ENCODE measurements at regions not wholly inside any gene's neighbourhood (a gene's known extent, or its start where the extent isn't known, plus 50 kb on each side); places are given as distances from the start of the nearest gene placed in this dataset.

GRCh38 chr6:164477790-164478189 lies 831.6 kb downstream of the C6orf118 start:
- Histone ChIP-seq H3K9ac (ENCODE audit: low read depth, low read length) (no peak overlapping the region), H3K4me1 (ENCODE audit: insufficient read depth, low read length) (peaks cover 9% of the 10 kb centered on the region; the same call in 1 of the 2 replicates), H3K36me3 (ENCODE audit: insufficient read depth, low read length) (no peaks in the 10 kb centered on the region), H3K9me3 (ENCODE audit: control insufficient read depth, insufficient read depth, low read length) (peaks cover 1% of the 10 kb centered on the region; the same call in 1 of the 2 replicates)

DNA sequence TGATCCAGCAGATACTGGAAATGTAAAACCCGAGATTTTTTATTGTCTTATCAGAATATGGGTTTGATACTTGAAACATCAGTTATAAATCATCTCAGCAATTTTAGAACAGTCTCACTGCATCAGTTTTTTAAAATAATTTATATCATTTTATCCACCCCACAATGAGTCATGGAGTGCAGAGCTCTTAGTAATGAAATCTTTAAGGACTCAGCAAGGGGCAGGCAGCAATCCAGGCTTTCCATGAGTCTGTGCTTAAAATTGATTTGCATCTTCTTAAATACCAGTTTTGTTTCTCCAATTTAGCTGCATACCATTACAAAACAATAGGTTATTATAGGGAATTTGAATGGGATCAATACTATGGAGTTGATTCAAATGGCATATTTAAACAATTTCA lies 832.3 kb downstream of the C6orf118 start:
- Histone ChIP-seq H3K9ac (ENCODE audit: low read depth, low read length) (no peak overlapping the region), H3K4me1 (ENCODE audit: insufficient read depth, low read length) (peaks cover 9% of the 10 kb centered on the region; the same call in 1 of the 2 replicates), H3K9me3 (ENCODE audit: control insufficient read depth, insufficient read depth, low read length) (no peaks in the 10 kb centered on the region; the same call in 1 of the 2 replicates), H3K36me3 (ENCODE audit: insufficient read depth, low read length) (no peaks in the 10 kb centered on the region)

- no peaks in the 10 kb centered on the region; the same call in 1 of the 2 replicates for H3K4me1 ChIP-seq (ENCODE audit: insufficient read depth, low read length)
- no peaks in the 10 kb centered on the region for H3K9me3 ChIP-seq (ENCODE audit: control insufficient read depth, insufficient read depth, low read length)
- H3K9ac ChIP-seq (ENCODE audit: low read depth, low read length): no peak overlapping the region
- H3K36me3 ChIP-seq (ENCODE audit: insufficient read depth, low read length): no peaks in the 10 kb centered on the region
Measured at GRCh38 chr6:164469276-164469949, 840.0 kb downstream of the C6orf118 start.

DNA sequence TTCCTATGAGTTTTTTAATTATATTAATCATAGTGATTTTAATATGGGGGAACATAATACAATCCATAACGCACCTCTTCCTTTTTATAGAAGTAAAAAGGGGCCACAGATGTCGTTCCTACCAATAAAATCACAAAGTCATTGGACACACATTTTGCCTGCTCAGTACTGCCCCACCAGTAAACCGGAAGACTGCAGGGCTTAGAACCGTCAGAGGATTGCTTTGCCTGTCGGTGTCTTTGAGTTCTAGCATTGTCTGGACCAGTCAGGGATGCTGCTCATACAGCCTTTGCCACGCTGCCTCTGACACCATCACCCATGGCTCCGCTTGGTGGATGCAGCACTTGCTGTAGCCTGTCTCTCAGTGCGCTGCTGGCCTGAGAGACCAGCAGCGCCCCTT lies 853.6 kb downstream of the C6orf118 start:
- Histone ChIP-seq H3K36me3 (ENCODE audit: insufficient read depth, low read length) (no peaks in the 10 kb centered on the region), H3K4me1 (ENCODE audit: insufficient read depth, low read length) (no peaks in the 10 kb centered on the region), H3K9me3 (ENCODE audit: control insufficient read depth, insufficient read depth, low read length) (no peaks in the 10 kb centered on the region), H3K9ac (ENCODE audit: low read depth, low read length) (no peak overlapping the region)

DNA sequence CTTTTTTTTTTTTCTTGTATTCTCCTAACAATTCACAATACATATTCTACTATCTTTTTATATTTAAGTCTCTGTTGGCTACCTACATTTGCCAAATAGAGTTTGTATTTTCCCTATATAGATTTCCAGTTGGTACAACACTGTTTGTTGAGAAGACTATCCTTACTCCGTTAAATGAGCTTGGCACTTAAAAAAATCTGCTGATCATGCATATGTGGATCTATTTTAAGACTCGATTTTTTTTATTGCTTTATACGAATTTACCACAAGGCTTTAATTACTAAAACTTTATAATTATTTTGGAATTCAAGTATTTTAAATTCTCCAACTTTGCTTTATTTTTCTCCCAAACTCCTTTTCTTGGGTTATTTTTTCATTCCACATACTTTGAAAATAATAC lies 855.6 kb downstream of the C6orf118 start:
- Histone ChIP-seq H3K36me3 (ENCODE audit: insufficient read depth, low read length) (no peaks in the 10 kb centered on the region), H3K9me3 (ENCODE audit: control insufficient read depth, insufficient read depth, low read length) (no peaks in the 10 kb centered on the region), H3K9ac (ENCODE audit: low read depth, low read length) (no peak overlapping the region), H3K4me1 (ENCODE audit: insufficient read depth, low read length) (no peaks in the 10 kb centered on the region)

GRCh38 chr6:164442572-164442971 lies 866.8 kb downstream of the C6orf118 start:
- H3K4me1 ChIP-seq (ENCODE audit: insufficient read depth, low read length): no peaks in the 10 kb centered on the region
- no peak overlapping the region for H3K9ac ChIP-seq (ENCODE audit: low read depth, low read length)
- no peaks in the 10 kb centered on the region for H3K36me3 ChIP-seq (ENCODE audit: insufficient read depth, low read length)
- peaks cover 9% of the 10 kb centered on the region; the same call in 1 of the 2 replicates for H3K9me3 ChIP-seq (ENCODE audit: control insufficient read depth, insufficient read depth, low read length)

GRCh38 chr6:164439331-164439730 lies 870.1 kb downstream of the C6orf118 start:
- Histone ChIP-seq H3K4me1 (ENCODE audit: insufficient read depth, low read length) (no peaks in the 10 kb centered on the region), H3K9ac (ENCODE audit: low read depth, low read length) (no peak overlapping the region), H3K36me3 (ENCODE audit: insufficient read depth, low read length) (no peaks in the 10 kb centered on the region), H3K9me3 (ENCODE audit: control insufficient read depth, insufficient read depth, low read length) (peaks cover 9% of the 10 kb centered on the region; the same call in 1 of the 2 replicates)

DNA sequence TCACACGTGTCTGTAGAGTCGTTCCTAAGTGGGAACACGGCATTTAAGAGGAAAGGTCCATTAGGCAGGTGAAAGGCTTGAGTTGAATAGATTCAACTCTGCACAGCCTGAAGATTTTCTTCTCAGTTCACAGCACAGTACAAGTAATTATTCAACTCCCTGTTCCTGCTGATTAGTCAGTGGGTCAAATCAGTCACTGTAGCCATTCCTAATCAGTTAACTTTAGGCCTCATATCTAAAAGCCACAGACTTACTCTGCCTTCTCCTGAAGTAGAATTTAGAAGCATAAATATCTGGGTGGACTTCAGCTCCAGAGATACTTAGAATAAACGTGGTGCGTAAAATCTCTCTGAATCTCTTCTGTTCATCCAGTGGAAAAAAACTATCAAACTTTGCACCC lies 872.4 kb downstream of the C6orf118 start:
- Histone ChIP-seq H3K4me1 (ENCODE audit: insufficient read depth, low read length) (no peaks in the 10 kb centered on the region), H3K9me3 (ENCODE audit: control insufficient read depth, insufficient read depth, low read length) (peaks cover 5% of the 10 kb centered on the region; the same call in 1 of the 2 replicates), H3K9ac (ENCODE audit: low read depth, low read length) (no peak overlapping the region), H3K36me3 (ENCODE audit: insufficient read depth, low read length) (no peaks in the 10 kb centered on the region)

GRCh38 chr6:164427728-164428402 lies 881.5 kb downstream of the C6orf118 start:
- no peak overlapping the region for H3K9ac ChIP-seq (ENCODE audit: low read depth, low read length)

GRCh38 chr6:164424489-164424888 lies 884.9 kb downstream of the C6orf118 start:
- no peak overlapping the region for H3K9ac ChIP-seq (ENCODE audit: low read depth, low read length)
- H3K4me1 ChIP-seq (ENCODE audit: insufficient read depth, low read length): no peaks in the 10 kb centered on the region
- peaks cover 6% of the 10 kb centered on the region for H3K9me3 ChIP-seq (ENCODE audit: control insufficient read depth, insufficient read depth, low read length)
- H3K36me3 ChIP-seq (ENCODE audit: insufficient read depth, low read length): no peaks in the 10 kb centered on the region

More at GRCh38 chr6:164427728-164428402, 881.5 kb downstream of the C6orf118 start:
- no peaks in the 10 kb centered on the region; the same call in 1 of the 2 replicates for H3K9me3 ChIP-seq (ENCODE audit: control insufficient read depth, insufficient read depth, low read length)
- no peaks in the 10 kb centered on the region for H3K4me1 ChIP-seq (ENCODE audit: insufficient read depth, low read length)
- no peaks in the 10 kb centered on the region for H3K36me3 ChIP-seq (ENCODE audit: insufficient read depth, low read length)

DNA sequence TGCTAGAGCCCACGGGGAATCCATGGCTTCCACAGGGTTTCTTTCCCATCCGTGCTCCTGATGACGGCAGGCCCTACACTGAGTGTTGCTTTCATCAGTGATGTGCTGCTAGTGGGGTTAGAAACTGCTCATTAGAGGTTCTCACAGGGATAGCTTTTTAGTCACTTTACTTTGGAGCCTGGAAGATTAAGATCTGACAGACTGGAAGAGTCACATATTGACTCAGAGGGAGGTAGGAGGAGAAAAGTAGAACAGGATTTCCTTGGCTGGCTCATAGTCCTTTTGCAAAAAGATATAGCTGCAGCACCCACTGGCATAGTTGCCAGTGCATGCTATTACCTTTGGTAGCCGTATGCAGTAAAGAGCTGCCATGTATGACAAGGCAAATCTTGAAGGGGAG lies 890.3 kb downstream of the C6orf118 start:
- peaks cover 6% of the 10 kb centered on the region for H3K9me3 ChIP-seq (ENCODE audit: control insufficient read depth, insufficient read depth, low read length)
- no peaks in the 10 kb centered on the region for H3K36me3 ChIP-seq (ENCODE audit: insufficient read depth, low read length)
- H3K4me1 ChIP-seq (ENCODE audit: insufficient read depth, low read length): no peaks in the 10 kb centered on the region
- H3K9ac ChIP-seq (ENCODE audit: low read depth, low read length): no peak overlapping the region

- Histone ChIP-seq H3K9me3 (ENCODE audit: control insufficient read depth, insufficient read depth, low read length) (peaks cover 6% of the 10 kb centered on the region), H3K9ac (ENCODE audit: low read depth, low read length) (no peak overlapping the region), H3K4me1 (ENCODE audit: insufficient read depth, low read length) (no peaks in the 10 kb centered on the region), H3K36me3 (ENCODE audit: insufficient read depth, low read length) (no peaks in the 10 kb centered on the region)
Measured at GRCh38 chr6:164418262-164418588, 891.2 kb downstream of the C6orf118 start.

DNA sequence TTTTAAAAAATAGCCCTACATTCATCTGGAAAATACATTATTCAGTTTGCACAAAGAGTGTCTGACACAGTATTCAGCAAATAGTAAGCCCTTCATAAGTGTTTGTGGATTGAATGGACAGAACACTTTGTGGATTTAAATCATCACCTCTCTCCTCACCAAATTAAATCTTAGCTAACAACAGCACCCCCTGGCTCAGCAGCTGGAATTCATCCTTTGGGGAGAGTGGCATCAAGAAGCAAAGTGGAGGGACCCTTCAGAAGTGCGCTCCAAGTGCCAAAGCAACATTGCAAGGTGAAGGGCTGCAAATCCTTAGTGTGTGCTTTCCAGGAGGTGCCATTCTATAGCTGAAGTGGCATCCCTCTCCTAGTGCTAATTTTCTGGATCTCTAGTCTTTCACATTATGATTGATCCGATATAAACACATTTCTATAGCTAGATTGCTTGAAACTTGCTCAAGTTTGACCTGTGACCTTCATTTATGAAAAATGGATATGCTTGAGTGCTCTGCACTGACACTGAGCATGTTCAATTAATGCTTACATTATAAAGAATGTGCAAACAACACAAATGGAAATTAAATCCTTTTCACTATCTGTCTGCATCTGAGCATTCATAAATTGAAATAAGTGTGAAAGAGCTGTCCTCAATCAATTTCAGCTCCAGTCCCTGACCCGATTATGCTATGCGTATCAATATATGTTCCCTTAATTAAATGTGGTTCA lies 891.7 kb downstream of the C6orf118 start:
- H3K9ac ChIP-seq (ENCODE audit: low read depth, low read length): no peak overlapping the region
- peaks cover 5% of the 10 kb centered on the region; the same call in 1 of the 2 replicates for H3K9me3 ChIP-seq (ENCODE audit: control insufficient read depth, insufficient read depth, low read length)
- no peaks in the 10 kb centered on the region for H3K36me3 ChIP-seq (ENCODE audit: insufficient read depth, low read length)
- no peaks in the 10 kb centered on the region for H3K4me1 ChIP-seq (ENCODE audit: insufficient read depth, low read length)

DNA sequence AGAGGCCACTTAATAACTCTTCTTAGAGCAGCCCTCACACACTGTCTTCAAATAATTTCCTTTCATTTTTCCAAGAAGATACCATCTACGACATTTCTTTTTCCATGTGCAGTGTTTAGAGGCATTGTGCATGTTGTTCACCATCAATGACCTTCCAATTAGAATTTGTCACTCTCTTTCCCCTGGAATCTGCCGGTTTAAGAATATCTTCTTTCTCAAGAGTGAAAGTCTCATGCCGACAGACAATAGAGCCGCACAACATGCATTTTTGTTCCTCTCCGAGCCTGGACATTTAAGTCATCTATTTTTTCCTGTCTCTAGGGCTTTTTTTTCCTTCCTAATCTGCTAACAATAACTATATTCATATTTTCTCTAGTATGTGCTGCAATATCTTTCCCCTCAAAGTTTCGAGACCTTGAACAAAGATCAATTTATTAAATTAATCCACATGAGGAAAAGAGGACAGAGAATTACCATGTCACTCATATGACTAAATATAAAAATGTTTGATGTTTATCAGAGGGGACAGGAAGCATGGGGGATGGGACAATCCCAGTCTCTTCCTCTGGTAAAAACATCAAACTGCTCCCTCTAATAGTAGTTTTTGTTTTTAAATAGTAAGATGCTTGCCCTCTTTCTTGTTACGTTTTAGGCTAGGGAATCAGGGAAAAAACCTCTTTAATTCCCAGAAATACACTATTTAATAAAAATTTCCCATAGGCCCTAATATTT lies 893.4 kb downstream of the C6orf118 start:
- Histone ChIP-seq H3K36me3 (ENCODE audit: insufficient read depth, low read length) (no peaks in the 10 kb centered on the region), H3K4me1 (ENCODE audit: insufficient read depth, low read length) (no peaks in the 10 kb centered on the region), H3K9ac (ENCODE audit: low read depth, low read length) (no peak overlapping the region), H3K9me3 (ENCODE audit: control insufficient read depth, insufficient read depth, low read length) (no peaks in the 10 kb centered on the region)
